A549 (cell line): ENCODE measurements at regions not wholly inside any gene's neighbourhood (a gene's known extent, or its start where the extent isn't known, plus 50 kb on each side); places are given as distances from the start of the nearest gene placed in this dataset.

ENCODE experiments used
- ATAC-seq, 2 experiments: fragments of 200-7000 bp in 1 of 2; fragments of >200 bp in 1 of 2; cut with Nextera tagmentation in 1 of 2; cut with Tn5 transposase in 1 of 2; 3 replicates each; pipeline versions ENCODE4 v1.8.0 to v1.9.1; 2018 to 2020; ENCODE audit warnings: mild to moderate bottlenecking in 1 of 2, moderate library complexity in 1 of 2
- CTCF ChIA-PET: fragments of 300-600 bp; sonication (Branson Sonifier 250); formaldehyde crosslinking; extraction: SDS; loops from one replicate; lab custom pipeline; 2021; ENCODE audit warnings: antibody characterized with exemption, inconsistent platforms; lab: Yijun Ruan, JAX
- POLR2A ChIA-PET: fragments of 350-600 bp; formaldehyde crosslinking; extraction: SDS; loops from one replicate; lab custom pipeline; 2021; ENCODE audit warnings: antibody characterized with exemption, inconsistent platforms; lab: Yijun Ruan, JAX
- DNase-seq, 2 experiments: peaks; one replicate each; pipeline versions ENCODE4 v3.0.0 to v3.0.0-alpha.2; 2011 to 2016; ENCODE audit warnings: low read depth in 1 of 2, low spot score in 1 of 2
- FAIRE-seq: peaks from 2 replicates; lab custom pipeline; 2011; peaks lifted over from hg19 to GRCh38; lab: Jason Lieb, UNC
- H3K27ac ChIP-seq, 2 experiments: fragments of >200 bp; sonication (Bioruptor Twin); formaldehyde crosslinking; 3 replicates each; pipeline ENCODE4 v1.5.1; 2016 to 2017
- H3K4me1 ChIP-seq: fragments of >200 bp; sonication (Bioruptor Twin); formaldehyde crosslinking; 3 replicates; pipeline ENCODE4 v1.6.1; 2016
- H3K4me2 ChIP-seq: fragments of >200 bp; sonication (Bioruptor Twin); formaldehyde crosslinking; 3 replicates; pipeline ENCODE4 v1.6.1; 2016
- H3K4me3 ChIP-seq: fragments of >200 bp; sonication (Bioruptor Twin); formaldehyde crosslinking; 3 replicates; pipeline ENCODE4 v1.5.1; 2016
- H3K9me3 ChIP-seq: fragments of >200 bp; sonication (Bioruptor Twin); formaldehyde crosslinking; 3 replicates; pipeline ENCODE4 v1.6.1; 2016
- BCL3 ChIP-seq: fragments of >200 bp; sonication (Bioruptor Twin); formaldehyde crosslinking; IDR thresholded peaks from 3 replicates; pipeline ENCODE4 v1.6.1; 2016
- BHLHE40 ChIP-seq: IDR thresholded peaks from 2 replicates; pipeline ENCODE4 v1.6.1; 2012; ENCODE audit warnings: low read depth, low read length, inconsistent platforms
- CBX2 ChIP-seq: fragments of 200-600 bp; sonication (generic); IDR thresholded peaks from 2 replicates; pipeline ENCODE4 v1.6.1; 2016; ENCODE audit warnings: low read depth, mild to moderate bottlenecking, borderline replicate concordance
- CTCF ChIP-seq: fragments of >200 bp; sonication (Bioruptor Twin); formaldehyde crosslinking; IDR thresholded peaks from 3 replicates; pipeline ENCODE4 v1.5.1; 2016
- HEYL ChIP-seq: fragments of 250-450 bp; sonication (Bioruptor Pico); IDR thresholded peaks from 2 replicates; pipeline ENCODE4 v1.8.0; 2021; ENCODE audit warnings: mild to moderate bottlenecking, moderate library complexity
- HOXA7 ChIP-seq: fragments of 250-450 bp; sonication (Bioruptor Pico); IDR thresholded peaks from 2 replicates; pipeline ENCODE4 v1.5.0; 2020; ENCODE audit warnings: mild to moderate bottlenecking, moderate library complexity
- HOXB5 ChIP-seq: fragments of 250-450 bp; sonication (Bioruptor Pico); IDR thresholded peaks from 2 replicates; pipeline ENCODE4 v1.5.0; 2020; ENCODE audit warnings: mild to moderate bottlenecking, moderate library complexity
- MYC ChIP-seq: IDR thresholded peaks from 2 replicates; pipeline ENCODE4 v1.6.1; 2012; ENCODE audit warnings: mild to moderate bottlenecking, inconsistent platforms, low read length, improper control_type of control experiment, borderline replicate concordance
- PHF8 ChIP-seq: fragments of 200-600 bp; sonication (generic); IDR thresholded peaks from 2 replicates; pipeline ENCODE4 v1.6.1; 2016; ENCODE audit warnings: low read depth, mild to moderate bottlenecking, antibody characterized with exemption, moderate library complexity, borderline replicate concordance
- REST ChIP-seq: fragments of 200-600 bp; sonication (generic); IDR thresholded peaks from 2 replicates; pipeline ENCODE4 v1.6.1; 2016; ENCODE audit warnings: antibody characterized with exemption, mild to moderate bottlenecking, moderate library complexity
- WGBS: methylation state at CpG from one replicate; pipeline ENCODE4 v1.1.6; 2017; ENCODE audit errors: missing lambda C conversion rate; 5-methylcytosine and 5-hydroxymethylcytosine counted together

- no peaks in the 10 kb centered on the region for H3K9me3 ChIP-seq
- WGBS, result 0% methylated on average over 4 of the region's 4 CpGs
- TF ChIP-seq HOXB5 (no peak), PHF8 (no peak), HOXA7 (CRISPR knock-in tag) (no peak), CTCF (no peak), BHLHE40 (no peak), MYC (no peak), REST (no peak), CBX2 (no peak), HEYL (CRISPR knock-in tag) (no peak)
- H3K4me2 ChIP-seq, result no peak overlapping the region
- no peak for DNase-seq
- POLR2A ChIA-PET, result no interaction called here
- no peak for ATAC-seq
- CTCF ChIA-PET, result no interaction called here
- no peak for FAIRE-seq
- no peaks in the 10 kb centered on the region for H3K4me1 ChIP-seq
- no peak overlapping the region for H3K27ac ChIP-seq
- no peak overlapping the region for H3K4me3 ChIP-seq
Measured at GRCh38 chr1:5084676-5085075, 430.3 kb downstream of the AJAP1 start.

DNA sequence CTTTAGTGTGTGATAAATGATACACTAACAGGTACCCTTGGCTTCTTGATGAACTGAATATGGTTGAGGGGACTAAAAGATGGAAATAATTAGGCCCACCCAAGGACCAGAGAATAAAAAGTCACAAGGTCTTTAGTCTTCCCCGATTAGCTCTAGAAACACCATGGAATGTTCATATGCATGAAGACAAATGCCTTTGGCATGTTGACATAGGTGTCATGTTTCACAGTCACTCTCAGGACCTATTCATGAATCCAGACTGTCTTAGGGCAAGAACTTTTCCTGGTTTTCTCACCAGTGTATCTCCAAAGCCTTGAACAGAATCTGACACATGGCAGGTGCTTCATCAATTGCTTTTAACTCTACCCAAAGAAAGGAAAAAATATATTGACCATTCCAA is 412.8 kb downstream of the AJAP1 start:
- WGBS, result 7% methylated on average over 1 of the region's 1 CpG

More for the DNA sequence above, 412.8 kb downstream of the AJAP1 start:
- no peak for DNase-seq
- no peak for ATAC-seq
- TF ChIP-seq BCL3 (no peak), REST (no peak)
- Histone ChIP-seq H3K4me2 (no peak overlapping the region), H3K9me3 (no peaks in the 10 kb centered on the region), H3K4me1 (no peaks in the 10 kb centered on the region), H3K4me3 (no peak overlapping the region), H3K27ac (no peak overlapping the region)
- FAIRE-seq, result no peak
- ChIA-PET POLR2A (no interaction called here), CTCF (no interaction called here)
